Stomach (tissue), 8 donors: ENCODE measurements at regions not wholly inside any gene's neighbourhood (a gene's known extent, or its start where the extent isn't known, plus 50 kb on each side); places are given as distances from the start of the nearest gene placed in this dataset.
"Not testable (repeated sequence)": the region's sequence is repeated elsewhere in the genome, so short reads cannot be mapped to it uniquely, and the experiment has no call there.

Experiments used
- DNase-seq, 2 donors: peaks; one replicate each; pipeline versions ENCODE4 v3.0.0 to v3.0.0-alpha.2; 2013 to 2019
- H3K27ac ChIP-seq, 5 donors: fragments of 200-600 bp in 4 of 5; sonication (generic) in 4 of 5; one replicate each; pipeline ENCODE4 v1.5.1; 2013 to 2019; ENCODE audit warnings: mild to moderate bottlenecking in 1 of 5, moderate library complexity in 1 of 5
- H3K27me3 ChIP-seq, 3 donors: fragments of 200-600 bp; sonication (generic); one replicate each; pipeline ENCODE4 v1.5.1; 2017 to 2019; ENCODE audit warnings: mixed run types in 1 of 3
- H3K36me3 ChIP-seq, 4 donors: fragments of 200-600 bp; sonication (generic); 1 replicate in 3 of 4; 2 replicates in 1 of 4; pipeline ENCODE4 v1.5.1; 2016 to 2019
- H3K4me1 ChIP-seq, 4 donors: fragments of 200-600 bp; sonication (generic); one replicate each; pipeline ENCODE4 v1.5.1; 2016 to 2019
- H3K4me3 ChIP-seq, 4 donors: fragments of 200-600 bp; sonication (generic) in 3 of 4; one replicate each; pipeline ENCODE4 v1.5.1; 2016 to 2019; ENCODE audit warnings: mild to moderate bottlenecking in 1 of 4
- H3K9me3 ChIP-seq, 4 donors: fragments of 200-600 bp; sonication (generic); one replicate each; pipeline ENCODE4 v1.5.1; 2016 to 2019
- CTCF ChIP-seq, 7 experiments: fragments of 450-650 bp in 4 of 7; fragments of 200-600 bp in 3 of 7; sonication (generic) in 3 of 7; IDR thresholded peaks; one replicate each; pipeline ENCODE4 v1.5.1; 2016 to 2019; ENCODE audit warnings: antibody characterized with exemption in 7 of 7, control low read depth in 2 of 7, mild to moderate bottlenecking in 1 of 7
- EP300 ChIP-seq: sonication (generic); formaldehyde crosslinking; IDR thresholded peaks from one replicate; pipeline ENCODE4 v1.6.1; 2017; ENCODE audit warnings: antibody characterized with exemption
- POLR2A ChIP-seq, 4 donors: fragments of 450-650 bp; IDR thresholded peaks; one replicate each; pipeline ENCODE4 v1.6.1; 2016; ENCODE audit warnings: antibody characterized with exemption in 4 of 4, control low read depth in 2 of 4, mild to moderate bottlenecking in 1 of 4, moderate library complexity in 1 of 4
- POLR2AphosphoS5 ChIP-seq, 3 donors: sonication (generic); formaldehyde crosslinking; IDR thresholded peaks; one replicate each; pipeline ENCODE4 v1.6.1; 2016; ENCODE audit warnings: antibody characterized with exemption in 3 of 3
- WGBS, 5 donors: extraction: QIAGEN DNeasy Blood & Tissue Kit in 3 of 5; methylation state at CpG; one replicate each; pipeline versions ENCODE4 v1.1.5 to v1.1.7; 2013 to 2018; 5-methylcytosine and 5-hydroxymethylcytosine counted together
- intact Hi-C: fragments of 100-400 bp; cut with DNase I; formaldehyde crosslinking; loops from one replicate; pipeline ENCODE4 v1.15.1; 2023; ENCODE audit warnings: low total_unique reads
- donor health status: healthy with polysubstance abuse.
- donor health status: Bipolar disorder and iron deficiency.
- donor health status: healthy.

- Histone ChIP-seq H3K9me3 (peaks cover 0 to 29% (median 15%) of the 10 kb centered on the region in 4 donors), H3K27ac (no peak overlapping the region)
These were observed 260.9 kb downstream of the DSC3 start for GRCh38 chr18:30781601-30782000.

GRCh38 chr18:30775629-30776028, 266.9 kb downstream of the DSC3 start:
- TF ChIP-seq POLR2A (IDR thresholded peaks at IDR 0.05) (no peak), CTCF (IDR thresholded peaks at IDR 0.05) (no peak), EP300 (no peak), POLR2AphosphoS5 (IDR thresholded peaks at IDR 0.05) (no peak)
- DNase-seq, result no peak
- no peaks in the 10 kb centered on the region for H3K27me3 ChIP-seq
- H3K36me3 ChIP-seq, result no peaks in the 10 kb centered on the region
- H3K9me3 ChIP-seq, result peaks cover 0 to 16% (median 7%) of the 10 kb centered on the region in 4 donors
- H3K27ac ChIP-seq, result no peak overlapping the region
- no peaks in the 10 kb centered on the region for H3K4me1 ChIP-seq
- H3K4me3 ChIP-seq, result no peak overlapping the region
- intact Hi-C loops, result no loop called here

More at GRCh38 chr18:30781601-30782000, 260.9 kb downstream of the DSC3 start:
- 83 to 95% (median 90%) methylated on average over 2 of the region's 2 CpGs for WGBS, 5 donors
- intact Hi-C loops, result no loop called here
- DNase-seq, result no peak
- no peaks in the 10 kb centered on the region for H3K27me3 ChIP-seq
- TF ChIP-seq CTCF (IDR thresholded peaks at IDR 0.05) (no peak), EP300 (no peak), POLR2A (IDR thresholded peaks at IDR 0.05) (no peak), POLR2AphosphoS5 (IDR thresholded peaks at IDR 0.05) (no peak)
- no peaks in the 10 kb centered on the region for H3K4me1 ChIP-seq
- H3K4me3 ChIP-seq, result no peak overlapping the region
- H3K36me3 ChIP-seq, result no peaks in the 10 kb centered on the region

GRCh38 chr18:30772170-30772569, 270.4 kb downstream of the DSC3 start:
- H3K27ac ChIP-seq, H3K36me3 ChIP-seq, H3K4me1 ChIP-seq, H3K4me3 ChIP-seq, intact Hi-C loops, H3K27me3 ChIP-seq, DNase-seq: not testable (repeated sequence)
- peaks cover 0 to 10% (median 6%) of the 10 kb centered on the region in 4 donors for H3K9me3 ChIP-seq
- 65 to 75% (median 70%) methylated on average over 4 of the region's 4 CpGs for WGBS, 5 donors

GRCh38 chr18:30766053-30766452, 276.5 kb downstream of the DSC3 start:
- Histone ChIP-seq H3K9me3 (no peaks in the 10 kb centered on the region), H3K27me3 (no peaks in the 10 kb centered on the region), H3K36me3 (no peaks in the 10 kb centered on the region), H3K4me3 (no peak overlapping the region), H3K27ac (no peak overlapping the region), H3K4me1 (no peaks in the 10 kb centered on the region)
- no peak for DNase-seq
- TF ChIP-seq POLR2AphosphoS5 (IDR thresholded peaks at IDR 0.05), result no peak
- 8 to 27% (median 14%) methylated on average over 1 of the region's 1 CpG for WGBS, 5 donors
- intact Hi-C loops, result no loop called here

GRCh38 chr18:30765247-30765646, 277.3 kb downstream of the DSC3 start:
- WGBS, 5 donors, result 65 to 83% (median 69%) methylated on average over 4 of the region's 4 CpGs
- no peak for TF ChIP-seq CTCF (IDR thresholded peaks at IDR 0.05)
- no peak for TF ChIP-seq EP300
- TF ChIP-seq POLR2A (IDR thresholded peaks at IDR 0.05), result no peak
- no peak for TF ChIP-seq POLR2AphosphoS5 (IDR thresholded peaks at IDR 0.05)
- no peak overlapping the region for H3K4me3 ChIP-seq

More at GRCh38 chr18:30765247-30765646, 277.3 kb downstream of the DSC3 start:
- DNase-seq, result no peak
- Histone ChIP-seq H3K27me3 (no peaks in the 10 kb centered on the region), H3K9me3 (no peaks in the 10 kb centered on the region), H3K36me3 (no peaks in the 10 kb centered on the region), H3K4me1 (no peaks in the 10 kb centered on the region), H3K27ac (no peak overlapping the region)
- intact Hi-C loops, result no loop called here
